C1 segment of cervical spinal cord (tissue), 14 donors: ENCODE measurements at regions not wholly inside any gene's neighbourhood (a gene's known extent, or its start where the extent isn't known, plus 50 kb on each side); places are given as distances from the start of the nearest gene placed in this dataset.
"Not testable (repeated sequence)": the region's sequence is repeated elsewhere in the genome, so short reads cannot be mapped to it uniquely, and the experiment has no call there.

Source experiments
- DNase-seq, 14 donors: peaks; one replicate each; lab custom pipeline; 2025; lab: John Stamatoyannopoulos, UW

- no peak for DNase-seq
These were observed 138.0 kb upstream of the HS3ST2 start for GRCh38 chr16:22675745-22676540.

GRCh38 chr16:22677024-22677830 is 136.7 kb upstream of the HS3ST2 start:
- DNase-seq = no peak

- DNase-seq = no peak
These were observed 135.7 kb upstream of the HS3ST2 start for GRCh38 chr16:22678311-22678710.

- DNase-seq = no peak
These were observed 132.2 kb upstream of the HS3ST2 start for GRCh38 chr16:22681554-22682291.

GRCh38 chr16:22683258-22683657 is 130.7 kb upstream of the HS3ST2 start:
- DNase-seq = no peak

- DNase-seq = no peak
These were observed 130.0 kb upstream of the HS3ST2 start for GRCh38 chr16:22683730-22684573.

- DNase-seq = no peak
These were observed 129.1 kb upstream of the HS3ST2 start for GRCh38 chr16:22684574-22685458.

- DNase-seq = no peak
These were observed 128.5 kb upstream of the HS3ST2 start for GRCh38 chr16:22685459-22685830.

GRCh38 chr16:22687031-22687530 is 126.9 kb upstream of the HS3ST2 start:
- no peak for DNase-seq

- DNase-seq = no peak
These were observed 125.5 kb upstream of the HS3ST2 start for GRCh38 chr16:22688463-22688862.

- no peak for DNase-seq
These were observed 125.0 kb upstream of the HS3ST2 start for GRCh38 chr16:22688930-22689329.

- no peak for DNase-seq
These were observed 122.6 kb upstream of the HS3ST2 start for GRCh38 chr16:22691335-22691734.

GRCh38 chr16:22692034-22692433 is 121.9 kb upstream of the HS3ST2 start:
- no peak for DNase-seq

GRCh38 chr16:22692916-22693637 is 120.9 kb upstream of the HS3ST2 start:
- DNase-seq = no peak

- DNase-seq = no peak
These were observed 120.2 kb upstream of the HS3ST2 start for GRCh38 chr16:22693638-22694340.

GRCh38 chr16:22694887-22695382 is 119.0 kb upstream of the HS3ST2 start:
- no peak for DNase-seq

- DNase-seq = not testable (repeated sequence)
These were observed 118.2 kb upstream of the HS3ST2 start for GRCh38 chr16:22695773-22696172.

GRCh38 chr16:22699356-22699755 is 114.6 kb upstream of the HS3ST2 start:
- no peak for DNase-seq

- no peak for DNase-seq
These were observed 108.2 kb upstream of the HS3ST2 start for GRCh38 chr16:22705799-22706198.
